ENCODE measurements at regions not wholly inside any gene's neighbourhood (a gene's known extent, or its start where the extent isn't known, plus 50 kb on each side); places are given as distances from the start of the nearest gene placed in this dataset.

DNA sequence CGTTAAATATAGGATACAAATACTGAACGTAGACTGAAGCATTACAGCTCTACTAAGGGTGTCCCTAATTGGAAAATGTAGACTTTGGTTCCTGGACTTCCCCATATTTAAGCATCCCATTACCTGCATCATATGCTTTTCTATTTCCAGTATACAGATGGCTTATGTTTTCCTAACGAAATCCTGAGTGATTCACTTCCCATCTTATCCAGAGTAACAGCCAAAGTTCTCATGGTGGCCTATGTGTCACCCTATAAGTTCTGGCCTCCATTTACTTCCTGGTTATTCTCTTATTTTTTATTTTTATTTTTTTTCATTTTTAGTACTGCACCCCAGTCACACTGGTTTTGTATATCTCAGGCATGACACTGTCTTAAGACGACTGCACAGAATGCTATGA is 552.3 kb downstream of the PRDM9 start:
- intact Hi-C loops (cut with micrococcal nuclease): no loop called here
- POLR2A ChIA-PET: no interaction called here
- CTCF ChIA-PET: no interaction called here

DNA sequence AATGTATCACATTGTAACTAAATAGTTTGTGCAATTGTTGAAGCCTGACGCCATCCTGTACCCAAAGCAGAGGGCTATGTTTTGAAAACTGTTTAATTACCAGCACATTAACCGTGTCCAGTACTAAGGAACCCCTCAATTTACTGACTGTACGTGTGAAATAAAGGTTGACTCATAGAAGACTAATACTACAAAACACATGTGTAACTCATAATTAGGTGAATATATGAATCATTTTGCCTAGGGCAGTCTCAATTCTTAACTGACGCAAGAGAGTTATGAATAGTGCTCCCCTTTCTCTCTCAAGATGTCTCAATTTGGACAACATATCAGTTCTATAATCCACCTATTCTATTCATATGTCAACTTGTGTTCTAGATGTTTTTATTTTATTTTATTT is 558.4 kb downstream of the PRDM9 start:
- intact Hi-C loops (cut with micrococcal nuclease): no loop called here
- Mint-ChIP-seq H3K4me1 (ENCODE audit: low read depth) (no peaks in the 10 kb centered on the region), H3K27ac (no peak overlapping the region), H3K27me3 (no peaks in the 10 kb centered on the region), H3K36me3 (ENCODE audit: low read depth) (no peaks in the 10 kb centered on the region), H3K4me3 (no peak overlapping the region), H3K9me3 (peaks cover 21% of the 10 kb centered on the region)
- TF ChIP-seq CTCF (IDR thresholded peaks at IDR 0.05): no peak
- ChIA-PET CTCF (no interaction called here), POLR2A (no interaction called here)
- ATAC-seq (no peak), DNase-seq (no peak)

More for the DNA sequence above, 552.3 kb downstream of the PRDM9 start:
- peaks cover 19% of the 10 kb centered on the region for H3K9me3 Mint-ChIP-seq
- TF ChIP-seq CTCF (IDR thresholded peaks at IDR 0.05): no peak
- H3K36me3 Mint-ChIP-seq (ENCODE audit: low read depth): no peaks in the 10 kb centered on the region
- no peak for ATAC-seq
- no peak overlapping the region for H3K27ac Mint-ChIP-seq
- DNase-seq: no peak
- no peak overlapping the region for H3K4me3 Mint-ChIP-seq
- no peaks in the 10 kb centered on the region for H3K4me1 Mint-ChIP-seq (ENCODE audit: low read depth)
- H3K27me3 Mint-ChIP-seq: no peaks in the 10 kb centered on the region

DNA sequence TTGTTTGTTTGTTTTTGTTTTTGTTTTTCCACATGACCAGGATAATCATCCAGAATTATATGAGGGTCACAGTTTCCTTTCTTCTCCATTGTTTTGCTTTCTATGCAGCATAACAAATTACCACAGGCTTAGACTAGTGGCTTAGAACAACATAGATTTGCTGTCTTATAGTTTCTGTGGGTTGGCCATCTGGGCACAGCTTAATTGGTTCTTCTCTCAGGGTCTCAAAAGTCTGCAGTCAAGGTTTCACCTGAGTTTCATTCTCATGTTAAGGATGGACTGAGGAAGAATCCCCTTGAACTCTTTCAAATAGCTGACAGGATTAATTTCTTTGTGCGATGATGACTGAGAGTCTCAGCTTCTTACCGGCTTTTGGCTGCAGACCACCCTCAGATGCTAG is 559.8 kb downstream of the PRDM9 start:
- no peak for ATAC-seq
- ChIA-PET POLR2A (no interaction called here), CTCF (no interaction called here)
- no peak overlapping the region for H3K4me3 Mint-ChIP-seq
- intact Hi-C loops (cut with micrococcal nuclease): no loop called here
- no peaks in the 10 kb centered on the region for H3K36me3 Mint-ChIP-seq (ENCODE audit: low read depth)
- no peaks in the 10 kb centered on the region for H3K27me3 Mint-ChIP-seq
- TF ChIP-seq CTCF (IDR thresholded peaks at IDR 0.05): no peak
- peaks cover 19% of the 10 kb centered on the region for H3K9me3 Mint-ChIP-seq
- no peak for DNase-seq
- no peak overlapping the region for H3K27ac Mint-ChIP-seq
- H3K4me1 Mint-ChIP-seq (ENCODE audit: low read depth): no peaks in the 10 kb centered on the region

DNA sequence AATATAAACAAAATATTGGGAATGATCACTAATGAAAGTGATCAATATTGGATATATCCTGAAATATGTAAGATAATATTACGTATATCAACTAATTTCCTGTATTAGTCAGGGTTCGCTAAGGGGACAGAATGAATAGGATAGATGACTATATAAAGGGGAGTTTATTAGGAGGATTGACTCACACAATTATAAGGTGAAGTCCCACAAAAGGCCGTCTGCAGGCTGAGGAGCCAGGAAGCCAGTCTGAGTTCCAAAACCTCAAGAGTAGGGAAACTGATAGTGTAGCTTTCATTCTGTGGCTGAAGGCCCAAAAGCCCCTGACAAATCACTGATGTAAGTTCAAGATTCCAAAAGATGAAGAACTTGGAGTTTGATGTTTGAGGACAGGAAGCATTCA is 561.1 kb downstream of the PRDM9 start:
- ChIA-PET CTCF (no interaction called here), POLR2A (no interaction called here)
- no peaks in the 10 kb centered on the region for H3K27me3 Mint-ChIP-seq

DNA sequence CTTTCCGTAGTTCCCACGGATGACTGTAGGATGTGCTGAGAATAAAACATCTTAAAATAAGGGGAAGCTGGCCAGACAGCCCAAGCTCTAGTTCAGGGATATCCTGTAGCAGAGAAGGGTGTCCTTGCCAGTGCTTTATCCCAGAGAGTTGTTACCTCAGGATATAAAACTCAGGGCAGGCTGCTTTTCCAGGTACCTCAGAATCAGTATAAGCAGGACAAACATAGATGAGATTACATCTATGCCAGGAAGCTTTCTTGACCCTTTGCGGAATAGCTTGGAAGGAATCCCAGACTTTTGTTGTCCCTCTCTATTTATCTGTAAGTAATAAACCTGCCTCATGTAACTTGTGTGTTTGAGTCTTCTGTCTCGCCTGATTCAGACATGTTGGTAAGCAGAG is 565.7 kb downstream of the PRDM9 start:
- Mint-ChIP-seq H3K9me3 (peaks cover 18% of the 10 kb centered on the region), H3K27me3 (no peaks in the 10 kb centered on the region)
- ATAC-seq: no peak

More for the DNA sequence above, 561.1 kb downstream of the PRDM9 start:
- Mint-ChIP-seq H3K36me3 (ENCODE audit: low read depth) (no peaks in the 10 kb centered on the region), H3K4me1 (ENCODE audit: low read depth) (no peaks in the 10 kb centered on the region), H3K27ac (no peak overlapping the region), H3K4me3 (no peak overlapping the region), H3K9me3 (peaks cover 23% of the 10 kb centered on the region)
- TF ChIP-seq CTCF (IDR thresholded peaks at IDR 0.05): no peak
- DNase-seq: no peak
- no peak for ATAC-seq
- intact Hi-C loops (cut with micrococcal nuclease): no loop called here

More for the DNA sequence above, 565.7 kb downstream of the PRDM9 start:
- POLR2A ChIA-PET: no interaction called here
- no peak for TF ChIP-seq CTCF (IDR thresholded peaks at IDR 0.05)
- CTCF ChIA-PET: no interaction called here
- DNase-seq: no peak
- Mint-ChIP-seq H3K36me3 (ENCODE audit: low read depth) (no peaks in the 10 kb centered on the region), H3K4me3 (no peak overlapping the region), H3K27ac (no peak overlapping the region), H3K4me1 (ENCODE audit: low read depth) (no peaks in the 10 kb centered on the region)
- intact Hi-C loops (cut with micrococcal nuclease): no loop called here
